ENCODE measurements at regions not wholly inside any gene's neighbourhood (a gene's known extent, or its start where the extent isn't known, plus 50 kb on each side); places are given as distances from the start of the nearest gene placed in this dataset.

GRCh38 chr13:88601949-88602348, 930.8 kb downstream of the SLITRK5 start:
- Histone ChIP-seq H3K4me3 (no peak overlapping the region), H3K27ac (no peak overlapping the region), H3K4me1 (no peaks in the 10 kb centered on the region), H3K9me3 (no peaks in the 10 kb centered on the region), H3K27me3 (no peaks in the 10 kb centered on the region), H3K36me3 (no peaks in the 10 kb centered on the region)
- no peak for DNase-seq
- intact Hi-C loops (cut with DNase I): no loop called here
- 70 to 76% methylated on average over 2 of the region's 2 CpGs for WGBS, 2 donors
- no peak for TF ChIP-seq POLR2AphosphoS5 (IDR thresholded peaks at IDR 0.05)
- no peak for TF ChIP-seq POLR2A (IDR thresholded peaks at IDR 0.05)
- TF ChIP-seq EP300 (IDR thresholded peaks at IDR 0.05): no peak
- no peak for TF ChIP-seq CTCF (IDR thresholded peaks at IDR 0.05)

- H3K9me3 ChIP-seq: no peaks in the 10 kb centered on the region
- no peak for DNase-seq
- intact Hi-C loops (cut with DNase I): no loop called here
- no peaks in the 10 kb centered on the region for H3K36me3 ChIP-seq
- WGBS, 2 donors: 77 to 83% methylated on average over 5 of the region's 5 CpGs
- no peak for TF ChIP-seq POLR2A (IDR thresholded peaks at IDR 0.05)
- TF ChIP-seq EP300 (IDR thresholded peaks at IDR 0.05): no peak
- no peak for TF ChIP-seq POLR2AphosphoS5 (IDR thresholded peaks at IDR 0.05)
- TF ChIP-seq CTCF (IDR thresholded peaks at IDR 0.05): no peak
- no peaks in the 10 kb centered on the region for H3K4me1 ChIP-seq
- no peaks in the 10 kb centered on the region for H3K27me3 ChIP-seq
- H3K27ac ChIP-seq: no peak overlapping the region
- no peak overlapping the region for H3K4me3 ChIP-seq
Observed at GRCh38 chr13:88602786-88603777, 931.9 kb downstream of the SLITRK5 start.

GRCh38 chr13:88617176-88617575, 946.0 kb downstream of the SLITRK5 start:
- intact Hi-C loops (cut with DNase I): no loop called here
- Histone ChIP-seq H3K27me3 (no peaks in the 10 kb centered on the region), H3K27ac (no peak overlapping the region), H3K4me3 (no peak overlapping the region), H3K36me3 (no peaks in the 10 kb centered on the region), H3K4me1 (no peaks in the 10 kb centered on the region), H3K9me3 (no peaks in the 10 kb centered on the region)
- DNase-seq: no peak
- WGBS, 2 donors: 55 to 71% methylated on average over 3 of the region's 3 CpGs
- TF ChIP-seq CTCF (IDR thresholded peaks at IDR 0.05) (no peak), EP300 (IDR thresholded peaks at IDR 0.05) (no peak), POLR2A (IDR thresholded peaks at IDR 0.05) (no peak), POLR2AphosphoS5 (IDR thresholded peaks at IDR 0.05) (no peak)

- no peaks in the 10 kb centered on the region for H3K4me1 ChIP-seq
- no peak overlapping the region for H3K27ac ChIP-seq
- intact Hi-C loops (cut with DNase I): no loop called here
- no peaks in the 10 kb centered on the region for H3K27me3 ChIP-seq
- WGBS, 2 donors: 80 to 83% methylated on average over 2 of the region's 2 CpGs
- no peaks in the 10 kb centered on the region for H3K36me3 ChIP-seq
- no peaks in the 10 kb centered on the region for H3K9me3 ChIP-seq
- TF ChIP-seq EP300 (IDR thresholded peaks at IDR 0.05) (no peak), POLR2A (IDR thresholded peaks at IDR 0.05) (no peak), POLR2AphosphoS5 (IDR thresholded peaks at IDR 0.05) (no peak), CTCF (IDR thresholded peaks at IDR 0.05) (no peak)
- no peak for DNase-seq
- H3K4me3 ChIP-seq: no peak overlapping the region
Observed at GRCh38 chr13:88622362-88622973, 951.3 kb downstream of the SLITRK5 start.

All from sigmoid colon (tissue), 6 donors.